GM12878 (cell line): ENCODE measurements at regions not wholly inside any gene's neighbourhood (a gene's known extent, or its start where the extent isn't known, plus 50 kb on each side); places are given as distances from the start of the nearest gene placed in this dataset.

Experiments used
- ATAC-seq: fragments of 200-7000 bp; cut with Tn5 transposase; 3 replicates; pipeline ENCODE4 v1.9.1; 2020; ENCODE audit warnings: mild to moderate bottlenecking, moderate library complexity
- BruUV-seq: library from RNA; stranded (reverse); fragments of 400-500 nt; replicated peaks from 2 replicates; lab custom pipeline; 2021; lab: Mats Ljungman, UMichigan
- CTCF ChIA-PET: fragments of 300-600 bp; sonication (Branson Sonifier 250); formaldehyde crosslinking; extraction: SDS; loops from one replicate; lab custom pipeline; 2021; ENCODE audit warnings: inconsistent platforms; lab: Yijun Ruan, JAX
- POLR2A ChIA-PET: fragments of 350-600 bp; formaldehyde crosslinking; extraction: SDS; loops from one replicate; lab custom pipeline; 2021; ENCODE audit warnings: inconsistent platforms; lab: Charles Lee
- RAD21 ChIA-PET: fragments of 300-600 bp; sonication (Branson Sonifier 250); formaldehyde crosslinking; loops from one replicate; lab custom pipeline; 2023; ENCODE audit warnings: antibody characterized with exemption; ENCODE audit not compliant: unreplicated experiment; lab: Charles Lee
- SMC1A ChIA-PET: fragments of 300-600 bp; sonication (Branson Sonifier 250); formaldehyde crosslinking; loops from one replicate; lab custom pipeline; 2023; ENCODE audit not compliant: unreplicated experiment, uncharacterized antibody; lab: Charles Lee
- DNase-seq: peaks from one replicate; pipeline ENCODE4 v3.0.0-alpha.2; 2011; ENCODE audit warnings: low read depth, low spot score
- FAIRE-seq: peaks from 3 replicates; lab custom pipeline; 2011; peaks lifted over from hg19 to GRCh38; lab: Jason Lieb, UNC
- H2AFZ ChIP-seq: 2 replicates; pipeline ENCODE4 v1.6.0; 2011; ENCODE audit warnings: low read depth, low read length, control low read depth; ENCODE audit not compliant: control insufficient read depth
- H3K27ac ChIP-seq: 2 replicates; pipeline ENCODE4 v1.5.1; 2011; ENCODE audit warnings: control low read depth; ENCODE audit not compliant: control insufficient read depth, insufficient read depth
- H3K27me3 ChIP-seq, 2 experiments: replicated peaks in 1 of 2; 2 replicates each; pipeline versions ENCODE4 v1.6.0 to v1.6.1; 2011; ENCODE audit warnings: low read length in 1 of 2; ENCODE audit not compliant: control insufficient read depth in 2 of 2, insufficient read depth in 2 of 2
- H3K36me3 ChIP-seq, 2 experiments: 2 replicates each; pipeline ENCODE4 v1.5.1; 2011; ENCODE audit warnings: low read length in 1 of 2; ENCODE audit not compliant: control insufficient read depth in 2 of 2, insufficient read depth in 2 of 2
- H3K4me1 ChIP-seq: 2 replicates; pipeline ENCODE4 v1.6.1; 2011; ENCODE audit warnings: mild to moderate bottlenecking, low read length, moderate library complexity, mixed read lengths; ENCODE audit not compliant: control insufficient read depth, insufficient read depth
- H3K4me2 ChIP-seq: 2 replicates; pipeline ENCODE4 v1.6.0; 2011; ENCODE audit warnings: control low read depth; ENCODE audit not compliant: control insufficient read depth, insufficient read depth
- H3K4me3 ChIP-seq: fragments of 200-600 bp; sonication (generic); 2 replicates; pipeline ENCODE4 v1.5.1; 2016
- H3K79me2 ChIP-seq: 2 replicates; pipeline ENCODE4 v1.6.0; 2011; ENCODE audit warnings: low read length; ENCODE audit not compliant: control insufficient read depth, insufficient read depth
- H3K9ac ChIP-seq: 2 replicates; pipeline ENCODE4 v1.8.0; 2011; ENCODE audit warnings: low read length, control low read depth, mixed read lengths; ENCODE audit not compliant: control insufficient read depth, insufficient read depth
- H3K9me3 ChIP-seq: replicated peaks from 3 replicates; pipeline ENCODE4 v1.5.1; 2011; ENCODE audit warnings: mild to moderate bottlenecking, low read length; ENCODE audit not compliant: control insufficient read depth, insufficient read depth
- H4K20me1 ChIP-seq: 2 replicates; pipeline ENCODE4 v1.6.0; 2011; ENCODE audit not compliant: control insufficient read depth, insufficient read depth
- BACH1 ChIP-seq: fragments of 450-650 bp; IDR thresholded peaks from 2 replicates; pipeline ENCODE4 v1.6.1; 2017; ENCODE audit warnings: mild to moderate bottlenecking, borderline replicate concordance
- EED ChIP-seq: sonication (generic); IDR thresholded peaks from 2 replicates; pipeline ENCODE4 v1.6.1; 2016; ENCODE audit warnings: antibody characterized with exemption, low read depth
- IKZF2 ChIP-seq, 2 experiments: fragments of 450-650 bp; IDR thresholded peaks; 2 replicates each; pipeline ENCODE4 v1.6.1; 2017; ENCODE audit warnings: mild to moderate bottlenecking in 2 of 2, moderate library complexity in 2 of 2
- IRF4 ChIP-seq: IDR thresholded peaks from 2 replicates; pipeline ENCODE4 v1.6.1; 2011; ENCODE audit warnings: low read depth, low read length
- MTA3 ChIP-seq: IDR thresholded peaks from 2 replicates; pipeline ENCODE4 v1.6.1; 2012; ENCODE audit warnings: low read length, inconsistent platforms, borderline replicate concordance
- MYB ChIP-seq: fragments of 150-350 bp; IDR thresholded peaks from 2 replicates; pipeline ENCODE4 v1.6.1; 2014; ENCODE audit warnings: mild to moderate bottlenecking, low read depth, low read length, borderline replicate concordance
- MYC ChIP-seq: IDR thresholded peaks from 2 replicates; pipeline ENCODE4 v1.6.1; 2011; ENCODE audit warnings: mild to moderate bottlenecking, low read length, moderate library complexity, inconsistent platforms; ENCODE audit not compliant: insufficient read depth, insufficient replicate concordance, insufficient read length, severe bottlenecking
- STAT3 ChIP-seq: IDR thresholded peaks from 2 replicates; pipeline ENCODE4 v1.6.1; 2011; ENCODE audit warnings: low read depth, low read length, improper control_type of control experiment
- TAF1 ChIP-seq: IDR thresholded peaks from 2 replicates; pipeline ENCODE4 v1.6.1; 2011; ENCODE audit warnings: mild to moderate bottlenecking, low read depth, low read length, borderline replicate concordance
- TARDBP ChIP-seq: IDR thresholded peaks from 2 replicates; pipeline ENCODE4 v1.6.1; 2016; ENCODE audit warnings: borderline replicate concordance
- TBL1XR1 ChIP-seq: IDR thresholded peaks from 2 replicates; pipeline ENCODE4 v1.6.1; 2012; ENCODE audit warnings: low read depth, low read length, improper control_type of control experiment
- TCF12 ChIP-seq: IDR thresholded peaks from 2 replicates; pipeline ENCODE4 v1.6.1; 2011; ENCODE audit warnings: low read depth, mild to moderate bottlenecking, low read length
- YBX1 ChIP-seq: fragments of 450-650 bp; IDR thresholded peaks from 2 replicates; pipeline ENCODE4 v1.6.1; 2016; ENCODE audit warnings: antibody characterized with exemption
- ZNF274 ChIP-seq: IDR thresholded peaks from one replicate; pipeline ENCODE4 v1.8.0; 2011; ENCODE audit not compliant: insufficient read length, insufficient read depth
- WGBS: methylation state at CpG from one replicate; pipeline ENCODE4 v1.1.6; 2016; ENCODE audit warnings: low lambda C conversion rate; ENCODE audit not compliant: insufficient replicate concordance, insufficient coverage; ENCODE audit errors: missing lambda C conversion rate; 5-methylcytosine and 5-hydroxymethylcytosine counted together
- in situ Hi-C: fragments of 300-500 bp; cut with MboI; formaldehyde crosslinking; loops from 9 replicates; pipeline ENCODE4 v1.14.3; 2018; ENCODE audit warnings: mixed read lengths
- intact Hi-C: fragments of 100-400 bp; cut with micrococcal nuclease; formaldehyde crosslinking; loops from one replicate; pipeline ENCODE4 v1.14.2; 2022; ENCODE audit not compliant: unreplicated experiment
- TF ChIP-seq, protein P1 (sequence below): IDR thresholded peaks from 2 replicates; pipeline ENCODE4 v1.6.1; 2012; ENCODE audit warnings: low read length, inconsistent platforms

DNA sequence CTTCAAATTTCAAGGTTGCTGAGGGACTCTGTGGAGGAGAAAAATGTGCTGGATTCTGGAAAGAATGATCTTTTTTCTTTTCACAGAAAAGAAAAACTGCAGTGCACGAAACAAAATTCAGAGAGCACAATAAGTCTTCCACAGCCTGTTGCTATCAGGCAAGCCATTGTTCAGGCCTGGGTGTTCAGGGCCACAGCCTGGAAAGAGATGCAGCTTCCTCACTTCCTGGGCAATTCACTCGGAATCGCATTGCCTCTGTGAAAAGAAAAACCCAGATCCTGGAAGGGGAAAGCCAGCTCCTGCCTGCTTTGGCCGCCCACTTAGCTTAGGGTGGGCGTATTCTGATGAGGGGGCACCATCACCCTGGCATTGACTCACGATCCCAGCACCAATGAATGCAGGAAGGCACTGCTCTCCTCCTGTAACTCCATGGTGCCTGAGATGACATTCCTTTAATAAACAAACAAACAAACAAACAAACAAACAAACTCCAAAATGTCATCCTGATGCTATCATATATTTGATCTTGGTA lies 863.9 kb downstream of the BCL11B start:
- TF ChIP-seq MYC (no peak), TCF12 (no peak), ZNF274 (no peak), STAT3 (no peak)
- Histone ChIP-seq H3K9me3 (no peaks in the 10 kb centered on the region), H2AFZ (no peak overlapping the region), H3K4me3 (no peak overlapping the region), H3K27me3 (no peaks in the 10 kb centered on the region), H3K4me2 (no peak overlapping the region), H3K9ac (no peak overlapping the region), H3K27ac (no peak overlapping the region), H3K36me3 (no peaks in the 10 kb centered on the region), H3K79me2 (no peaks in the 10 kb centered on the region), H4K20me1 (no peaks in the 10 kb centered on the region), H3K4me1 (no peaks in the 10 kb centered on the region)
- ATAC-seq, result no peak
- FAIRE-seq, result no peak
- RAD21 ChIA-PET, result no interaction called here
- SMC1A ChIA-PET, result no interaction called here
- intact Hi-C loops, result no loop called here
- CTCF ChIA-PET, result no interaction called here
- 3% methylated on average over 5 of the region's 6 CpGs for WGBS
- DNase-seq, result no peak
- in situ Hi-C loops, result no loop called here
- BruUV-seq, result no TSS peak
- POLR2A ChIA-PET, result no interaction called here

- no peak overlapping the region for H3K27ac ChIP-seq
- intact Hi-C loops, result no loop called here
- FAIRE-seq, result no peak
- no peaks in the 10 kb centered on the region for H4K20me1 ChIP-seq
- no peak overlapping the region for H3K4me2 ChIP-seq
- TF ChIP-seq TBL1XR1 (no peak), BACH1 (no peak), TARDBP (no peak), IKZF2 (IDR thresholded peaks at IDR 0.05) (no peak), MTA3 (no peak), IRF4 (no peak), YBX1 (no peak), EED (no peak), TAF1 (no peak), MYB (no peak)
- TF ChIP-seq, protein P1, sequence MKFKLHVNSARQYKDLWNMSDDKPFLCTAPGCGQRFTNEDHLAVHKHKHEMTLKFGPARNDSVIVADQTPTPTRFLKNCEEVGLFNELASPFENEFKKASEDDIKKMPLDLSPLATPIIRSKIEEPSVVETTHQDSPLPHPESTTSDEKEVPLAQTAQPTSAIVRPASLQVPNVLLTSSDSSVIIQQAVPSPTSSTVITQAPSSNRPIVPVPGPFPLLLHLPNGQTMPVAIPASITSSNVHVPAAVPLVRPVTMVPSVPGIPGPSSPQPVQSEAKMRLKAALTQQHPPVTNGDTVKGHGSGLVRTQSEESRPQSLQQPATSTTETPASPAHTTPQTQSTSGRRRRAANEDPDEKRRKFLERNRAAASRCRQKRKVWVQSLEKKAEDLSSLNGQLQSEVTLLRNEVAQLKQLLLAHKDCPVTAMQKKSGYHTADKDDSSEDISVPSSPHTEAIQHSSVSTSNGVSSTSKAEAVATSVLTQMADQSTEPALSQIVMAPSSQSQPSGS, result no peak
- TF ChIP-seq, all 136 proteins: peak for 0
- H3K79me2 ChIP-seq, result no peaks in the 10 kb centered on the region
- 31% methylated on average over 6 of the region's 6 CpGs for WGBS
- H3K9me3 ChIP-seq, result no peaks in the 10 kb centered on the region
- in situ Hi-C loops, result no loop called here
- H3K36me3 ChIP-seq, result no peaks in the 10 kb centered on the region
- ChIA-PET POLR2A (no interaction called here), CTCF (no interaction called here), RAD21 (no interaction called here), SMC1A (no interaction called here)
- no peak overlapping the region for H2AFZ ChIP-seq
- H3K9ac ChIP-seq, result no peak overlapping the region
- H3K27me3 ChIP-seq, result no peaks in the 10 kb centered on the region
- DNase-seq (no peak), ATAC-seq (no peak)
- BruUV-seq, result no TSS peak
- H3K4me1 ChIP-seq, result no peaks in the 10 kb centered on the region
- no peak overlapping the region for H3K4me3 ChIP-seq
Measured at GRCh38 chr14:98408713-98409112, 863.3 kb downstream of the BCL11B start.
